WTC11 (cell line): ENCODE measurements at regions not wholly inside any gene's neighbourhood (a gene's known extent, or its start where the extent isn't known, plus 50 kb on each side); places are given as distances from the start of the nearest gene placed in this dataset.

Source experiments
- ATAC-seq: fragments of 200-7000 bp; cut with Tn5 transposase; 2 replicates; pipeline ENCODE4 v1.10.0; 2021; ENCODE audit warnings: mild to moderate bottlenecking, moderate library complexity
- CTCF ChIA-PET: fragments of 300-600 bp; sonication (Branson Sonifier 250); formaldehyde crosslinking; loops from one replicate; lab custom pipeline; 2021; ENCODE audit warnings: antibody characterized with exemption; lab: Charles Lee
- POLR2A ChIA-PET: fragments of 350-600 bp; sonication (Branson Sonifier 250); formaldehyde crosslinking; loops from one replicate; lab custom pipeline; 2021; ENCODE audit warnings: antibody characterized with exemption; lab: Charles Lee
- DNase-seq: peaks from one replicate; pipeline ENCODE4 v3.0.0; 2021; ENCODE audit warnings: low spot score
- H3K27ac Mint-ChIP-seq: 2 replicates; pipeline ENCODE4 v1.8.0; 2021; ENCODE audit warnings: mixed read lengths
- H3K27me3 Mint-ChIP-seq: 2 replicates; pipeline ENCODE4 v1.8.0; 2021; ENCODE audit warnings: low read depth, mild to moderate bottlenecking, moderate library complexity, mixed read lengths
- H3K36me3 Mint-ChIP-seq: 2 replicates; pipeline ENCODE4 v1.8.0; 2021; ENCODE audit warnings: mixed read lengths
- H3K4me1 Mint-ChIP-seq: 2 replicates; pipeline ENCODE4 v1.8.0; 2022; ENCODE audit warnings: mixed read lengths
- H3K4me3 Mint-ChIP-seq: 2 replicates; pipeline ENCODE4 v1.8.0; 2021; ENCODE audit warnings: mild to moderate bottlenecking, moderate library complexity, mixed read lengths
- H3K9me3 Mint-ChIP-seq: 2 replicates; pipeline ENCODE4 v1.8.0; 2021; ENCODE audit warnings: mixed read lengths
- ATF6 ChIP-seq: sonication (generic); formaldehyde crosslinking; IDR thresholded peaks from 2 replicates; pipeline ENCODE4 v1.8.1; 2023; ENCODE audit warnings: mild to moderate bottlenecking, missing genetic modification reagents
- CREM ChIP-seq: sonication (generic); formaldehyde crosslinking; IDR thresholded peaks from 2 replicates; pipeline ENCODE4 v1.8.1; 2022; ENCODE audit warnings: mild to moderate bottlenecking, missing genetic modification reagents, moderate library complexity
- ELF4 ChIP-seq: sonication (generic); formaldehyde crosslinking; IDR thresholded peaks from 2 replicates; pipeline ENCODE4 v1.8.1; 2022; ENCODE audit warnings: low read depth, mild to moderate bottlenecking, moderate library complexity, missing genetic modification reagents
- ESRRA ChIP-seq: sonication (generic); formaldehyde crosslinking; IDR thresholded peaks from 2 replicates; pipeline ENCODE4 v1.8.1; 2022; ENCODE audit warnings: mild to moderate bottlenecking, missing genetic modification reagents, borderline replicate concordance
- GRHL2 ChIP-seq: fragments of 250-450 bp; sonication (Bioruptor Pico); IDR thresholded peaks from 2 replicates; pipeline ENCODE4 v1.8.0; 2022; ENCODE audit warnings: mild to moderate bottlenecking, moderate library complexity; ENCODE audit not compliant: insufficient replicate concordance, severe bottlenecking
- NFE2L1 ChIP-seq: sonication (generic); formaldehyde crosslinking; IDR thresholded peaks from 2 replicates; pipeline ENCODE4 v1.8.1; 2023; ENCODE audit warnings: missing genetic modification reagents
- SMAD3 ChIP-seq: sonication (generic); formaldehyde crosslinking; IDR thresholded peaks from 2 replicates; pipeline ENCODE4 v1.8.0; 2022; ENCODE audit warnings: missing genetic modification reagents, mild to moderate bottlenecking, borderline replicate concordance
- TEAD4 ChIP-seq: sonication (generic); formaldehyde crosslinking; IDR thresholded peaks from 2 replicates; pipeline ENCODE4 v1.8.0; 2022; ENCODE audit warnings: mild to moderate bottlenecking, missing genetic modification reagents
- ZBTB21 ChIP-seq: sonication (generic); formaldehyde crosslinking; IDR thresholded peaks from 2 replicates; pipeline ENCODE4 v1.8.1; 2023; ENCODE audit warnings: mild to moderate bottlenecking, missing genetic modification reagents, borderline replicate concordance
- ZNF317 ChIP-seq: sonication (generic); formaldehyde crosslinking; IDR thresholded peaks from 2 replicates; pipeline ENCODE4 v1.8.1; 2023; ENCODE audit warnings: low read depth, mild to moderate bottlenecking, moderate library complexity, missing genetic modification reagents, borderline replicate concordance
- TF ChIP-seq, protein P1 (sequence below): sonication (generic); formaldehyde crosslinking; IDR thresholded peaks from 2 replicates; pipeline ENCODE4 v1.8.1; 2022; ENCODE audit warnings: missing genetic modification reagents, borderline replicate concordance
- TF ChIP-seq, protein P2 (sequence below): sonication (generic); formaldehyde crosslinking; IDR thresholded peaks from 2 replicates; pipeline ENCODE4 v1.8.0; 2023; ENCODE audit warnings: mild to moderate bottlenecking, missing genetic modification reagents
- TF ChIP-seq, protein P3 (sequence below): sonication (generic); formaldehyde crosslinking; IDR thresholded peaks from 2 replicates; pipeline ENCODE4 v1.8.0; 2023; ENCODE audit warnings: missing genetic modification reagents, mild to moderate bottlenecking, borderline replicate concordance
- TF ChIP-seq, protein P4 (sequence below): sonication (generic); formaldehyde crosslinking; IDR thresholded peaks from 2 replicates; pipeline ENCODE4 v1.8.0; 2022; ENCODE audit warnings: mild to moderate bottlenecking, missing genetic modification reagents

DNA sequence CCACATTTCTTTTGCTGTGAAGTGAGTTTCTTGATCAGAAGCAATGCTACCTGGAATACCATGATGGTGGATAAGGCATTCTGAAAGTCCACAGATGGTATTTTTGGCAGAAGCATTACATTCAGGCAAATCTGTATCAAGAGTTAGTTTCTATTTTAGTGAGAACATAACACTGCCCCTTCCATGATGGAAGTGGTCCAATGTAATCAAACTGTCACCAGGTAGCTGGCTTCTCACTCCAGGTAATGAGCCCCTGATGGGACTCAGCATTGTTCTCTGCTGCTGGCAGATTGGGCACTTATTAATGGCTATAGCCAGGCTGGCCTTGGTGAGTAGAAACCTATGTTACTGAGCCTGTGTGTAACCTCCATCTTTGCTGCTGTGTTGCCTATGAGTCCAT is 80.7 kb downstream of the KCNA5 start:
- H3K27ac Mint-ChIP-seq = no peak overlapping the region
- ChIA-PET CTCF (no interaction called here), POLR2A (no interaction called here)
- H3K4me3 Mint-ChIP-seq = no peak overlapping the region
- peaks cover 9% of the 10 kb centered on the region for H3K9me3 Mint-ChIP-seq
- no peaks in the 10 kb centered on the region for H3K27me3 Mint-ChIP-seq
- ATAC-seq (no peak), DNase-seq (no peak)
- peaks cover 8% of the 10 kb centered on the region for H3K36me3 Mint-ChIP-seq
- peaks cover 3% of the 10 kb centered on the region; the same call in 1 of the 2 replicates for H3K4me1 Mint-ChIP-seq
- no peak for TF ChIP-seq SMAD3 (CRISPR knock-in tag)
- TF ChIP-seq TEAD4 (CRISPR knock-in tag) = no peak
- TF ChIP-seq, protein P1, sequence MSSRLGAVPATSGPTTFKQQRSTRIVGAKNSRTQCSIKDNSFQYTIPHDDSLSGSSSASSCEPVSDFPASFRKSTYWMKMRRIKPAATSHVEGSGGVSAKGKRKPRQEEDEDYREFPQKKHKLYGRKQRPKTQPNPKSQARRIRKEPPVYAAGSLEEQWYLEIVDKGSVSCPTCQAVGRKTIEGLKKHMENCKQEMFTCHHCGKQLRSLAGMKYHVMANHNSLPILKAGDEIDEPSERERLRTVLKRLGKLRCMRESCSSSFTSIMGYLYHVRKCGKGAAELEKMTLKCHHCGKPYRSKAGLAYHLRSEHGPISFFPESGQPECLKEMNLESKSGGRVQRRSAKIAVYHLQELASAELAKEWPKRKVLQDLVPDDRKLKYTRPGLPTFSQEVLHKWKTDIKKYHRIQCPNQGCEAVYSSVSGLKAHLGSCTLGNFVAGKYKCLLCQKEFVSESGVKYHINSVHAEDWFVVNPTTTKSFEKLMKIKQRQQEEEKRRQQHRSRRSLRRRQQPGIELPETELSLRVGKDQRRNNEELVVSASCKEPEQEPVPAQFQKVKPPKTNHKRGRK = no peak
- TF ChIP-seq, protein P2, sequence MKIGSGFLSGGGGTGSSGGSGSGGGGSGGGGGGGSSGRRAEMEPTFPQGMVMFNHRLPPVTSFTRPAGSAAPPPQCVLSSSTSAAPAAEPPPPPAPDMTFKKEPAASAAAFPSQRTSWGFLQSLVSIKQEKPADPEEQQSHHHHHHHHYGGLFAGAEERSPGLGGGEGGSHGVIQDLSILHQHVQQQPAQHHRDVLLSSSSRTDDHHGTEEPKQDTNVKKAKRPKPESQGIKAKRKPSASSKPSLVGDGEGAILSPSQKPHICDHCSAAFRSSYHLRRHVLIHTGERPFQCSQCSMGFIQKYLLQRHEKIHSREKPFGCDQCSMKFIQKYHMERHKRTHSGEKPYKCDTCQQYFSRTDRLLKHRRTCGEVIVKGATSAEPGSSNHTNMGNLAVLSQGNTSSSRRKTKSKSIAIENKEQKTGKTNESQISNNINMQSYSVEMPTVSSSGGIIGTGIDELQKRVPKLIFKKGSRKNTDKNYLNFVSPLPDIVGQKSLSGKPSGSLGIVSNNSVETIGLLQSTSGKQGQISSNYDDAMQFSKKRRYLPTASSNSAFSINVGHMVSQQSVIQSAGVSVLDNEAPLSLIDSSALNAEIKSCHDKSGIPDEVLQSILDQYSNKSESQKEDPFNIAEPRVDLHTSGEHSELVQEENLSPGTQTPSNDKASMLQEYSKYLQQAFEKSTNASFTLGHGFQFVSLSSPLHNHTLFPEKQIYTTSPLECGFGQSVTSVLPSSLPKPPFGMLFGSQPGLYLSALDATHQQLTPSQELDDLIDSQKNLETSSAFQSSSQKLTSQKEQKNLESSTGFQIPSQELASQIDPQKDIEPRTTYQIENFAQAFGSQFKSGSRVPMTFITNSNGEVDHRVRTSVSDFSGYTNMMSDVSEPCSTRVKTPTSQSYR (CRISPR knock-in tag) = no peak
- TF ChIP-seq ATF6 (CRISPR knock-in tag) = no peak

DNA sequence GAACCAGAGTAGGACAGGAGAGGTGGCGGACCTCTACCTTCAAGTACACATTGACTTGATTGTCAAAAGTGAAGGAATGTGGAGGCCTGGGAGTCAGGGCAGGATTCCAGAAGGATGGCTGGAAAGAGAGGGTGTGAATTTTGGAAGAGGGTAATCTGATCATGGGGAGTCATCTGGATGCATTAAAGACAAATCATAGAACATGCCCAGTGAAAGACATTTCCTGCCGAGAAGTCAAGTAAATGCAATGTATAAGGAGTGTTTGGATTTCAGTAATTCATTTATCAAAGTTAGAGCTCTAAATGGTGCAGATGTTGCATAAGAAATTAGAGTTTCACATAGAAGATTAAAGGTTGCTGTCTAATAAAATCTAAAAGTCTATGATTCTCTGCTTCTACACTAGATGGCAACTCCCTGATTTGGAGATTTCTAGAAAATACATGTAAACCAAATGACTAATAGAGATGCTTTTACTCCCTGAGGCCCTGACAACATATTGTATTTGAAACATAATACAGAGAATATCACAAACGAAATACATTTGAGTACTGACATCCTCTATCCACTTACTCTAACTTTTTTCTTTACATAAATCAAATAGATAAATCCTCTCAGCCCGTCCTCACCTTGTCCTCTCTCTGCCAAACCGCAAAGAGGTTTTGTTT is 91.3 kb downstream of the KCNA5 start:
- CTCF ChIA-PET = interaction anchor here (0.6 to 1.2 kb wide), 2 partner anchors 51 to 64 kb away, joined by 3 read pairs; no protein-coding TSS in a partner anchor

GRCh38 chr12:5138256-5138655 is 94.6 kb downstream of the KCNA5 start:
- H3K9me3 Mint-ChIP-seq = peaks cover 53% of the 10 kb centered on the region
- H3K27ac Mint-ChIP-seq = no peak overlapping the region
- CTCF ChIA-PET = no interaction called here
- TF ChIP-seq ZBTB21 = no peak
- TF ChIP-seq ZNF317 = no peak
- no peak for TF ChIP-seq ELF4 (CRISPR knock-in tag)
- no peak for TF ChIP-seq ESRRA (CRISPR knock-in tag)
- no peak for TF ChIP-seq GRHL2 (CRISPR knock-in tag)
- TF ChIP-seq, protein P3, sequence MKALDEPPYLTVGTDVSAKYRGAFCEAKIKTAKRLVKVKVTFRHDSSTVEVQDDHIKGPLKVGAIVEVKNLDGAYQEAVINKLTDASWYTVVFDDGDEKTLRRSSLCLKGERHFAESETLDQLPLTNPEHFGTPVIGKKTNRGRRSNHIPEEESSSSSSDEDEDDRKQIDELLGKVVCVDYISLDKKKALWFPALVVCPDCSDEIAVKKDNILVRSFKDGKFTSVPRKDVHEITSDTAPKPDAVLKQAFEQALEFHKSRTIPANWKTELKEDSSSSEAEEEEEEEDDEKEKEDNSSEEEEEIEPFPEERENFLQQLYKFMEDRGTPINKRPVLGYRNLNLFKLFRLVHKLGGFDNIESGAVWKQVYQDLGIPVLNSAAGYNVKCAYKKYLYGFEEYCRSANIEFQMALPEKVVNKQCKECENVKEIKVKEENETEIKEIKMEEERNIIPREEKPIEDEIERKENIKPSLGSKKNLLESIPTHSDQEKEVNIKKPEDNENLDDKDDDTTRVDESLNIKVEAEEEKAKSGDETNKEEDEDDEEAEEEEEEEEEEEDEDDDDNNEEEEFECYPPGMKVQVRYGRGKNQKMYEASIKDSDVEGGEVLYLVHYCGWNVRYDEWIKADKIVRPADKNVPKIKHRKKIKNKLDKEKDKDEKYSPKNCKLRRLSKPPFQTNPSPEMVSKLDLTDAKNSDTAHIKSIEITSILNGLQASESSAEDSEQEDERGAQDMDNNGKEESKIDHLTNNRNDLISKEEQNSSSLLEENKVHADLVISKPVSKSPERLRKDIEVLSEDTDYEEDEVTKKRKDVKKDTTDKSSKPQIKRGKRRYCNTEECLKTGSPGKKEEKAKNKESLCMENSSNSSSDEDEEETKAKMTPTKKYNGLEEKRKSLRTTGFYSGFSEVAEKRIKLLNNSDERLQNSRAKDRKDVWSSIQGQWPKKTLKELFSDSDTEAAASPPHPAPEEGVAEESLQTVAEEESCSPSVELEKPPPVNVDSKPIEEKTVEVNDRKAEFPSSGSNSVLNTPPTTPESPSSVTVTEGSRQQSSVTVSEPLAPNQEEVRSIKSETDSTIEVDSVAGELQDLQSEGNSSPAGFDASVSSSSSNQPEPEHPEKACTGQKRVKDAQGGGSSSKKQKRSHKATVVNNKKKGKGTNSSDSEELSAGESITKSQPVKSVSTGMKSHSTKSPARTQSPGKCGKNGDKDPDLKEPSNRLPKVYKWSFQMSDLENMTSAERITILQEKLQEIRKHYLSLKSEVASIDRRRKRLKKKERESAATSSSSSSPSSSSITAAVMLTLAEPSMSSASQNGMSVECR (CRISPR knock-in tag) = no peak

More for the DNA sequence above, 91.3 kb downstream of the KCNA5 start:
- no peak for ATAC-seq
- H3K27me3 Mint-ChIP-seq = no peaks in the 10 kb centered on the region
- H3K27ac Mint-ChIP-seq = no peak overlapping the region
- no peak overlapping the region for H3K4me3 Mint-ChIP-seq
- H3K9me3 Mint-ChIP-seq = peaks cover 25% of the 10 kb centered on the region
- TF ChIP-seq, protein P4, sequence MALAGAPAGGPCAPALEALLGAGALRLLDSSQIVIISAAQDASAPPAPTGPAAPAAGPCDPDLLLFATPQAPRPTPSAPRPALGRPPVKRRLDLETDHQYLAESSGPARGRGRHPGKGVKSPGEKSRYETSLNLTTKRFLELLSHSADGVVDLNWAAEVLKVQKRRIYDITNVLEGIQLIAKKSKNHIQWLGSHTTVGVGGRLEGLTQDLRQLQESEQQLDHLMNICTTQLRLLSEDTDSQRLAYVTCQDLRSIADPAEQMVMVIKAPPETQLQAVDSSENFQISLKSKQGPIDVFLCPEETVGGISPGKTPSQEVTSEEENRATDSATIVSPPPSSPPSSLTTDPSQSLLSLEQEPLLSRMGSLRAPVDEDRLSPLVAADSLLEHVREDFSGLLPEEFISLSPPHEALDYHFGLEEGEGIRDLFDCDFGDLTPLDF = no peak
- no peak for TF ChIP-seq CREM (CRISPR knock-in tag)
- no peak for TF ChIP-seq ATF6 (CRISPR knock-in tag)
- no peak for TF ChIP-seq NFE2L1
- DNase-seq = no peak
- peaks cover 16% of the 10 kb centered on the region for H3K36me3 Mint-ChIP-seq
- H3K4me1 Mint-ChIP-seq = 0 out of 2 replicates have a peak, but pooled peaks cover 5% of the 10 kb centered on the region
- POLR2A ChIA-PET = no interaction called here

More at GRCh38 chr12:5138256-5138655, 94.6 kb downstream of the KCNA5 start:
- no peak for DNase-seq
- POLR2A ChIA-PET = no interaction called here
- Mint-ChIP-seq H3K4me1 (0 out of 2 replicates have a peak, but pooled peaks cover 5% of the 10 kb centered on the region), H3K4me3 (no peak overlapping the region), H3K36me3 (peaks cover 44% of the 10 kb centered on the region), H3K27me3 (peaks cover 11% of the 10 kb centered on the region)
- no peak for ATAC-seq
